ENCODE measurements at regions not wholly inside any gene's neighbourhood (a gene's known extent, or its start where the extent isn't known, plus 50 kb on each side); places are given as distances from the start of the nearest gene placed in this dataset.
A peak's percentile ranks its signal among the peaks of the same experiment; 100 is the strongest.

DNA sequence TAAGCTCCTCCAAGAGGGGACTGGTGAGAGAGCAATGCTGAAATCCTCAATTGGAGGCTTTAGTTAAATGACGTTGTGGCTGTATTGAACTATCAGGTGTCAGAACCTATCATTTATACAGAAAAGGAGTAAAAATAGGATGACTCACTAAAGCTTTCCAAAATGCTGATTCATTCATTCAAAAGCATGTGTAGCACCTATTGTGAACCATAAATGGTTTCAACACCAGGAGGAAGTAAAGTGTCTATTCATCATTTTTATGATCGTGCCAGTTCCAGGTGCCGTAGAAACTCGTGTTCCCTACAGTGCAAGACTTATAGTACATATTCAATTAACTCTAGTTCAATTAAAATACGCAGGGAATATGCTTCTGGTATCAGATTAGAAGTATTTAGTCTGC is 66.5 kb upstream of the ARRDC4 start:
- no peaks in the 10 kb centered on the region for H3K9me3 Mint-ChIP-seq (ENCODE audit: unreplicated experiment)
- no peaks in the 10 kb centered on the region for H3K36me3 Mint-ChIP-seq (ENCODE audit: unreplicated experiment)
- H3K4me3 Mint-ChIP-seq (ENCODE audit: unreplicated experiment): no peak overlapping the region
- TF ChIP-seq, protein P1, sequence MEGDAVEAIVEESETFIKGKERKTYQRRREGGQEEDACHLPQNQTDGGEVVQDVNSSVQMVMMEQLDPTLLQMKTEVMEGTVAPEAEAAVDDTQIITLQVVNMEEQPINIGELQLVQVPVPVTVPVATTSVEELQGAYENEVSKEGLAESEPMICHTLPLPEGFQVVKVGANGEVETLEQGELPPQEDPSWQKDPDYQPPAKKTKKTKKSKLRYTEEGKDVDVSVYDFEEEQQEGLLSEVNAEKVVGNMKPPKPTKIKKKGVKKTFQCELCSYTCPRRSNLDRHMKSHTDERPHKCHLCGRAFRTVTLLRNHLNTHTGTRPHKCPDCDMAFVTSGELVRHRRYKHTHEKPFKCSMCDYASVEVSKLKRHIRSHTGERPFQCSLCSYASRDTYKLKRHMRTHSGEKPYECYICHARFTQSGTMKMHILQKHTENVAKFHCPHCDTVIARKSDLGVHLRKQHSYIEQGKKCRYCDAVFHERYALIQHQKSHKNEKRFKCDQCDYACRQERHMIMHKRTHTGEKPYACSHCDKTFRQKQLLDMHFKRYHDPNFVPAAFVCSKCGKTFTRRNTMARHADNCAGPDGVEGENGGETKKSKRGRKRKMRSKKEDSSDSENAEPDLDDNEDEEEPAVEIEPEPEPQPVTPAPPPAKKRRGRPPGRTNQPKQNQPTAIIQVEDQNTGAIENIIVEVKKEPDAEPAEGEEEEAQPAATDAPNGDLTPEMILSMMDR (IDR thresholded peaks at IDR 0.05): no peak
- DNase-seq (ENCODE audit: extremely low spot score, unreplicated experiment): no peak
- no peak overlapping the region for H3K27ac Mint-ChIP-seq (ENCODE audit: unreplicated experiment)
- H3K4me1 Mint-ChIP-seq (ENCODE audit: unreplicated experiment): no peaks in the 10 kb centered on the region
- H3K27me3 Mint-ChIP-seq (ENCODE audit: unreplicated experiment): peaks cover 11% of the 10 kb centered on the region

DNA sequence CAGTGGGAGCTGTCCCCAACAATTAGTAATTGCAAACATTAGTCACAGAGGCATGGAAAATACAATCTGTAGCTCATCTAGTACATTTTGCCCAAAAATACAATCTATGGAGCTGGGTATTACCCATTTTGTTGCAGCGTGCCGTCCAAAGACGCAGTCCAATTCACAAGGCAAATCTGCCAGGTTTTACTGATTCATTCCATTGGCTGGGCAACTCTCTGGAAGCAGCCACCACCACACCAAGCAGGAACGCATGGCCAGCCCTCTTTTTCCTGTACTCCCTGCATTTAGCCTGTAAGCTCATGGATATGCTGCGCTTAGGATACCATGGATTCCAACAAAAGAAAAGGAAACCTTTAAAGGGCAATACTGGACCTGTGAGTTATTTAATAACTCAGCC is 60.5 kb upstream of the ARRDC4 start:
- H3K36me3 Mint-ChIP-seq (ENCODE audit: unreplicated experiment): no peaks in the 10 kb centered on the region

DNA sequence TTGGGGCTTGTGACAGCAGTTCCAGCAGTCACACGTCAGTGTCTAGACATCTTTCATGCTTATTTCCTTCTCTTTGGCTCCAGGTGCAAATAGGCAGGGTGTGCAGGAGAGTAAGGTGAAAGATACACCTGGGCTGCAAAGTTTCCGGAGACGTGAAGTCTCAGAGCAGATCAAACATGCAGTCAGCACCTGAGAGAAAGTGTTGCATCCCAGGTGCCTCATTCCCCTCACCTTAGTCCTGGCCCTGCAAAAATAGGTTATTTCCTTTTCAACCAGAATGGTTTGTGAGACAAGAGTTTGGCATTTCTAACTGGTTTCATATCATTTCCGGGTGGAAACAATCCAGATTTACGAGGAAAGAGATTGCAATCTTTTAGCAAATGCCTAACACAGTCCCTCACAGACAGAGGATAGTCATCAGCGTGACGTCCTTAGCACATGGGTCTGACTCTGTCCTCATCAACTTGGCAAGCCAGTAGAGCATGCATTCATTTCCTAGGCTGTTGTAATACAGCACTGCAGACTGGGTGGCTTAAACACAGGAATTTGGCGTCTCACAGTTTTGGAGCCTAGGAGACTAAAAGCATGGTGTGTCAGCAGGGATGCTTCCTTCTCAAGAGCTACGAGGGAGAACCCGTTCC is 58.2 kb upstream of the ARRDC4 start:
- H3K4me3 Mint-ChIP-seq (ENCODE audit: unreplicated experiment): no peak overlapping the region
- DNase-seq (ENCODE audit: extremely low spot score, unreplicated experiment): no peak
- TF ChIP-seq, protein P1 (IDR thresholded peaks at IDR 0.05): no peak
- peaks cover 7% of the 10 kb centered on the region for H3K4me1 Mint-ChIP-seq (ENCODE audit: unreplicated experiment)
- no peak overlapping the region for H3K27ac Mint-ChIP-seq (ENCODE audit: unreplicated experiment)
- no peaks in the 10 kb centered on the region for H3K36me3 Mint-ChIP-seq (ENCODE audit: unreplicated experiment)
- peaks cover 31% of the 10 kb centered on the region for H3K27me3 Mint-ChIP-seq (ENCODE audit: unreplicated experiment)
- no peaks in the 10 kb centered on the region for H3K9me3 Mint-ChIP-seq (ENCODE audit: unreplicated experiment)

More for the DNA sequence above, 60.5 kb upstream of the ARRDC4 start:
- Mint-ChIP-seq H3K27ac (ENCODE audit: unreplicated experiment) (no peak overlapping the region), H3K4me1 (ENCODE audit: unreplicated experiment) (peaks cover 7% of the 10 kb centered on the region), H3K4me3 (ENCODE audit: unreplicated experiment) (no peak overlapping the region), H3K27me3 (ENCODE audit: unreplicated experiment) (peaks cover 29% of the 10 kb centered on the region), H3K9me3 (ENCODE audit: unreplicated experiment) (no peaks in the 10 kb centered on the region)
- DNase-seq (ENCODE audit: extremely low spot score, unreplicated experiment): no peak
- TF ChIP-seq, protein P1 (IDR thresholded peaks at IDR 0.05): no peak

DNA sequence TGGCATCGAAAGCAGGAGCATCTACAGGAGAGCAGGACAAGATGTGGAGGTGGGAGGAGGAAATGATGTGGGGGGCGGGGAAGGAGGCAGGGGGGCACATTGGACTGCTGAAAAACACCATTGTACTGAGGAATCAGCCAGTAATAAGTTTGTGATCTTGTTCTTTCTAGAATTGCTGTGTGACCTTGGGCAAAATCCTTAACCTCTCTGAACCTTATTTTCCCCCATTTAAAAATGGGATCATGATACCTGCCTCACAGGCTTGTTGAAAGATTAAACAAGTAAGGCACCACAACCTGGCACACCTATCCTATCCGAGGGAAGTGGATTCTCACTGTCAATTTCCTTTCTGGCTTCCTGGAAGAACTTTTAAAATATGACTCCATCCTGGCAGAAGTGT is 56.9 kb upstream of the ARRDC4 start:
- TF ChIP-seq, protein P1 (IDR thresholded peaks at IDR 0.05): no peak
- H3K4me3 Mint-ChIP-seq (ENCODE audit: unreplicated experiment): no peak overlapping the region
- no peaks in the 10 kb centered on the region for H3K36me3 Mint-ChIP-seq (ENCODE audit: unreplicated experiment)
- peaks cover 7% of the 10 kb centered on the region for H3K4me1 Mint-ChIP-seq (ENCODE audit: unreplicated experiment)
- no peak overlapping the region for H3K27ac Mint-ChIP-seq (ENCODE audit: unreplicated experiment)
- DNase-seq (ENCODE audit: extremely low spot score, unreplicated experiment): no peak
- H3K9me3 Mint-ChIP-seq (ENCODE audit: unreplicated experiment): no peaks in the 10 kb centered on the region
- peaks cover 31% of the 10 kb centered on the region for H3K27me3 Mint-ChIP-seq (ENCODE audit: unreplicated experiment)

DNA sequence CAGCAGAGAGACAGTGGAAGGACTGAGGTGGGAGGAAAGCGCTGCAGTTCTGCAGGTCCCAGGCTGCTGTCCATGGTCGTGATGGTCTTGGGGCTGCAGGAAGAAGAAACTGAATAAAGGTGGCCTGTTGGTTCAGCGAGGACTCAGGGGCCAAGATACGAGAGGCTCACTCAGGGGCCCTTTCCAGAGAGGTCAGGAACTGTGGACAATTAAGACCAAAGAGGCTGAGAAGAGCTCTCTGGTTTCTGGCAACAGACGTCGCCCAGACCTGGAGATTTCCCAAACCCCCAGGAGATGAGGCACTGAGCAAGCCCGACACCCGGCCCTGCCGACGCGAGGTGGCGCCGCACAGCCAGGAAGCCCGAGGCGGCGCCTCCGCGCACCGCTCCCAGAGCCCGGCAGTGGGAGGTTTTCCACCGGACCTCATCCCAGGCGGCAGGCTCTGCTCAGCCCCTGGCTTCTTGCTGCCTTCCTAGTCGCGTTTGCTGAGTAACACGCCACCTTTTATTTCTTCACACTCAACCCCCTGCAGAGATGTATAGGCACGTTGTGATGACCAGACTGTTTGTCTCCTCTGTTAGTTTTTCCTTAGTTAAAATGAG is 56.4 kb upstream of the ARRDC4 start:
- Mint-ChIP-seq H3K27me3 (ENCODE audit: unreplicated experiment) (peaks cover 31% of the 10 kb centered on the region), H3K27ac (ENCODE audit: unreplicated experiment) (no peak overlapping the region), H3K9me3 (ENCODE audit: unreplicated experiment) (no peaks in the 10 kb centered on the region), H3K4me3 (ENCODE audit: unreplicated experiment) (no peak overlapping the region), H3K4me1 (ENCODE audit: unreplicated experiment) (peaks cover 7% of the 10 kb centered on the region), H3K36me3 (ENCODE audit: unreplicated experiment) (no peaks in the 10 kb centered on the region)
- TF ChIP-seq, protein P1 (IDR thresholded peaks at IDR 0.05): peak; percentile 85
- DNase-seq (ENCODE audit: extremely low spot score, unreplicated experiment): peak; percentile 92

All from osteocyte (in vitro differentiated cells).